PC-9 (cell line): ENCODE measurements at regions not wholly inside any gene's neighbourhood (a gene's known extent, or its start where the extent isn't known, plus 50 kb on each side); places are given as distances from the start of the nearest gene placed in this dataset.

Experiments used
- BruUV-seq: library from RNA; stranded (reverse); fragments of 400-500 nt; replicated peaks from 2 replicates; lab custom pipeline; 2021; lab: Mats Ljungman, UMichigan
- CTCF ChIA-PET: fragments of 300-600 bp; sonication (Branson Sonifier 250); formaldehyde crosslinking; loops from one replicate; lab custom pipeline; 2022; ENCODE audit warnings: antibody characterized with exemption; lab: Charles Lee
- POLR2A ChIA-PET: fragments of 300-600 bp; sonication (Branson Sonifier 250); formaldehyde crosslinking; loops from one replicate; lab custom pipeline; 2022; ENCODE audit warnings: antibody characterized with exemption; ENCODE audit not compliant: unreplicated experiment; lab: Charles Lee
- DNase-seq, 2 experiments: peaks; one replicate each; pipeline versions ENCODE4 v3.0.0 to v3.0.0-alpha.2; 2015 to 2022; ENCODE audit warnings: mixed read lengths in 1 of 2
- H2AFZ ChIP-seq: fragments of 200-600 bp; sonication (generic); 2 replicates; pipeline ENCODE4 v1.8.1; 2017; ENCODE audit warnings: antibody characterized with exemption
- H3F3A ChIP-seq: fragments of 200-600 bp; sonication (generic); 2 replicates; pipeline ENCODE4 v1.8.1; 2017; ENCODE audit warnings: antibody characterized with exemption, mild to moderate bottlenecking, low read depth; ENCODE audit not compliant: insufficient read depth
- H3K27ac ChIP-seq: fragments of 200-600 bp; sonication (generic); 2 replicates; pipeline ENCODE4 v1.6.1; 2016; ENCODE audit warnings: mixed run types
- H3K27me3 ChIP-seq: fragments of 200-600 bp; sonication (generic); 2 replicates; pipeline ENCODE4 v1.6.1; 2016; ENCODE audit warnings: low read depth, mixed run types; ENCODE audit not compliant: insufficient read depth
- H3K36me3 ChIP-seq: fragments of 200-600 bp; sonication (generic); 2 replicates; pipeline ENCODE4 v1.6.1; 2016; ENCODE audit warnings: low read depth, mixed run types
- H3K4me1 ChIP-seq: fragments of 200-600 bp; sonication (generic); replicated peaks from 2 replicates; pipeline ENCODE4 v1.6.1; 2016; ENCODE audit warnings: mixed run types; ENCODE audit not compliant: insufficient read depth
- H3K4me2 ChIP-seq: fragments of 200-600 bp; sonication (generic); 2 replicates; pipeline ENCODE4 v1.6.1; 2017; ENCODE audit warnings: mixed run types
- H3K4me3 ChIP-seq: fragments of 200-600 bp; sonication (generic); 2 replicates; pipeline ENCODE4 v1.6.1; 2016; ENCODE audit warnings: mixed run types
- H3K79me2 ChIP-seq: fragments of 200-600 bp; sonication (generic); 2 replicates; pipeline ENCODE4 v1.6.1; 2017; ENCODE audit warnings: low read depth, mixed run types
- H3K9me2 ChIP-seq: fragments of 200-600 bp; sonication (generic); 2 replicates; pipeline ENCODE4 v1.8.1; 2017; ENCODE audit warnings: mild to moderate bottlenecking; ENCODE audit not compliant: insufficient read depth
- H3K9me3 ChIP-seq: fragments of 200-600 bp; sonication (generic); 2 replicates; pipeline ENCODE4 v1.8.1; 2016; ENCODE audit warnings: low read depth; ENCODE audit not compliant: insufficient read depth
- H4K20me1 ChIP-seq: fragments of 200-600 bp; sonication (generic); 2 replicates; pipeline ENCODE4 v1.8.1; 2017; ENCODE audit not compliant: insufficient read depth
- EZH2 ChIP-seq: fragments of 200-600 bp; sonication (generic); IDR thresholded peaks from 2 replicates; pipeline ENCODE4 v1.8.0; 2017; ENCODE audit warnings: antibody characterized with exemption, low read depth
- intact Hi-C: fragments of 100-400 bp; cut with micrococcal nuclease; formaldehyde crosslinking; loops from one replicate; pipeline ENCODE4 v1.10.0; 2022; ENCODE audit not compliant: unreplicated experiment
- TF ChIP-seq, protein P1 (sequence below): fragments of 200-600 bp; sonication (generic); conservative IDR thresholded peaks from 2 replicates; pipeline ENCODE4 v1.6.1; 2017; ENCODE audit warnings: mixed run types, antibody characterized with exemption, mild to moderate bottlenecking, moderate library complexity

DNA sequence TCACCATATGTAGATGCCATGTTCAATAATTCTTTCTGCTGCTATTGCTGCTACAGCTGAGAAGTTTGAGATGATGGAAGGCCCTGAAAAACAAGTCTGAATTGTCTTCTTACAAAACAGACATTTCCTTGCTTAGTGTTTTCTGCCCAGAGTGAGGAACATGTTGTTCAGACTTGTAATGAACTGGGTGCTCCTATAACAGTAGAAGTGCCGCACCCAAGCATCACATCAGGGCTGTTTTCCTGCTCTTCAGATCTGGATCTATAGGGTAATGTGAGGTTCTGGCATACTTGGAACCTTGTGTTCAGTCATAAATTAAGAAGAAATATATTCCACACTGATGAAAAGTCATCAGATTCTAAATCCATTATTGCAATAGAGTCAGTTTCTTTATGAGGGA lies 171.9 kb upstream of the DIO2 start:
- peaks cover under 1% of the 10 kb centered on the region for H3K9me3 ChIP-seq
- H3K36me3 ChIP-seq, result no peaks in the 10 kb centered on the region
- no TSS peak for BruUV-seq
- H3K27me3 ChIP-seq, result no peaks in the 10 kb centered on the region
- intact Hi-C loops, result no loop called here
- ChIA-PET CTCF (no interaction called here), POLR2A (interaction anchor here (0.6 kb wide), 1 partner anchor 25 kb away, joined by 3 read pairs; no protein-coding TSS in a partner anchor)
- TF ChIP-seq EZH2, result no peak
- TF ChIP-seq, protein P1, sequence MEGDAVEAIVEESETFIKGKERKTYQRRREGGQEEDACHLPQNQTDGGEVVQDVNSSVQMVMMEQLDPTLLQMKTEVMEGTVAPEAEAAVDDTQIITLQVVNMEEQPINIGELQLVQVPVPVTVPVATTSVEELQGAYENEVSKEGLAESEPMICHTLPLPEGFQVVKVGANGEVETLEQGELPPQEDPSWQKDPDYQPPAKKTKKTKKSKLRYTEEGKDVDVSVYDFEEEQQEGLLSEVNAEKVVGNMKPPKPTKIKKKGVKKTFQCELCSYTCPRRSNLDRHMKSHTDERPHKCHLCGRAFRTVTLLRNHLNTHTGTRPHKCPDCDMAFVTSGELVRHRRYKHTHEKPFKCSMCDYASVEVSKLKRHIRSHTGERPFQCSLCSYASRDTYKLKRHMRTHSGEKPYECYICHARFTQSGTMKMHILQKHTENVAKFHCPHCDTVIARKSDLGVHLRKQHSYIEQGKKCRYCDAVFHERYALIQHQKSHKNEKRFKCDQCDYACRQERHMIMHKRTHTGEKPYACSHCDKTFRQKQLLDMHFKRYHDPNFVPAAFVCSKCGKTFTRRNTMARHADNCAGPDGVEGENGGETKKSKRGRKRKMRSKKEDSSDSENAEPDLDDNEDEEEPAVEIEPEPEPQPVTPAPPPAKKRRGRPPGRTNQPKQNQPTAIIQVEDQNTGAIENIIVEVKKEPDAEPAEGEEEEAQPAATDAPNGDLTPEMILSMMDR, result no peak
- H3K27ac ChIP-seq, result no peak overlapping the region
- no peak overlapping the region for H2AFZ ChIP-seq
- H4K20me1 ChIP-seq, result no peaks in the 10 kb centered on the region
- H3K4me2 ChIP-seq, result no peak overlapping the region
- no peaks in the 10 kb centered on the region for H3K9me2 ChIP-seq
- no peak for DNase-seq
- no peaks in the 10 kb centered on the region; the same call in 1 of the 2 replicates for H3F3A ChIP-seq
- H3K4me1 ChIP-seq, result peaks cover 3% of the 10 kb centered on the region
- H3K79me2 ChIP-seq, result no peaks in the 10 kb centered on the region
- no peak overlapping the region for H3K4me3 ChIP-seq

DNA sequence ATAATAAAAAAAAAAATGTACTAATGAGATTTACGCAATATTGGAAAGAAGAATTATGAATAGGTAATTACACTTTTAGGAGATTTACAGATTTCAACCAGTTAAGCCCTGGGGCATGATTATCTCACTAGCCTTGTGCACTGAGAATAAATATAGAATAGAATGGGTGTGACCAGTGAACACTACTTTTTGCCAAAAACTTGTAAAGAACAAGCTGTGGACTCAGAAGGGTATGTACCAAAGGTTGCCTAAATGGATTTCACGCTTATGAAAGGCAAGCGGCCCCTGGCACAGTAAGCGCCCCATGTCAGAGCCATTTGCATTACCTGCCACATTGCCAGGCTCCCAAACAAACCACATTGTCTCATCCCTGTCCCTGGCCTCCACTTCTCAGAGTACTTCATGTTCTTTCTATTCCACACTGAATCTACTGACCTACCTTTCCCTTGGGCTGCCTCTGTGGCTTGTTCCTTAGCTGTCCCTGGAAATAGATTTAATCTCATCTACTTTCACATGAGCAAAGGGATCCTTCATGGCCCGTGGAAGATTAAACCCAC lies 170.6 kb upstream of the DIO2 start:
- Histone ChIP-seq H3K4me3 (no peak overlapping the region), H4K20me1 (no peaks in the 10 kb centered on the region), H3K36me3 (no peaks in the 10 kb centered on the region), H3K79me2 (no peaks in the 10 kb centered on the region), H3K4me2 (no peak overlapping the region), H2AFZ (no peak overlapping the region), H3K9me3 (no peaks in the 10 kb centered on the region; the same call in none of the 2 replicates), H3K27me3 (no peaks in the 10 kb centered on the region), H3K27ac (no peak overlapping the region), H3F3A (no peaks in the 10 kb centered on the region), H3K9me2 (no peaks in the 10 kb centered on the region), H3K4me1 (no peaks in the 10 kb centered on the region; the same call in 1 of the 2 replicates)
- POLR2A ChIA-PET, result no interaction called here
- no peak for DNase-seq
- no peak for TF ChIP-seq EZH2
- TF ChIP-seq, protein P1, result no peak
- CTCF ChIA-PET, result no interaction called here
- BruUV-seq, result no TSS peak
- intact Hi-C loops, result no loop called here

DNA sequence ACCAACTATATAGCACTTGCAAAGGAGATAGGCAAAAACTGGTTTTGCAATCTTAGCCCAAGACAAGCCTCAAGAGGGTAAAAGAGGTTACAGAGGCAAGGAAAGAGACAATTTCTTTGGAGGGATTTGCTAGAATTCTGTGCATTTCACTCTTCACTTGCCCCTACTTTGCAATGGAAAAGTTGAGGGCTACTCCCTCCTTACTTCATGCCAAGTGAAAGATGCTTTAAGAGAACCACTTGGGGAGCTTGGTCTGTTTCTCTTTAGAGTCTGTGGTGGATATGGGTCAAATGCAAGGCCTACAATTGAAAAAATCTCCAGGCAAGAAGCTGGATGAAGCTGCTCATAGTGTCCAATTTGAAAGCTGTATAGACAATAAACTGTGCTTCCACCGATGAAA lies 167.7 kb upstream of the DIO2 start:
- Histone ChIP-seq H3K4me2 (no peak overlapping the region), H3K4me1 (no peaks in the 10 kb centered on the region), H3K27me3 (no peaks in the 10 kb centered on the region), H3K79me2 (no peaks in the 10 kb centered on the region), H3K9me2 (no peaks in the 10 kb centered on the region), H3F3A (no peaks in the 10 kb centered on the region), H3K4me3 (no peak overlapping the region), H4K20me1 (no peaks in the 10 kb centered on the region), H3K36me3 (no peaks in the 10 kb centered on the region), H2AFZ (no peak overlapping the region), H3K9me3 (no peaks in the 10 kb centered on the region; the same call in 1 of the 2 replicates), H3K27ac (no peak overlapping the region)
- no peak for TF ChIP-seq EZH2
- TF ChIP-seq, protein P1, result no peak
- CTCF ChIA-PET, result no interaction called here
- DNase-seq, result no peak
- intact Hi-C loops, result no loop called here
- POLR2A ChIA-PET, result no interaction called here
- BruUV-seq, result no TSS peak
